Right ventricle myocardium superior (tissue), 1 donor: ENCODE measurements at regions not wholly inside any gene's neighbourhood (a gene's known extent, or its start where the extent isn't known, plus 50 kb on each side); places are given as distances from the start of the nearest gene placed in this dataset.

ENCODE experiments used
- ATAC-seq: fragments of 200-7000 bp; cut with Tn5 transposase; one replicate; pipeline ENCODE4 v1.9.1; 2020; ENCODE audit warnings: mild to moderate bottlenecking; ENCODE audit not compliant: poor library complexity
- DNase-seq: peaks from one replicate; pipeline ENCODE4 v3.0.0-alpha.2; 2020
- intact Hi-C: fragments of 100-400 bp; cut with DNase I; formaldehyde crosslinking; loops from one replicate; pipeline ENCODE4 v1.11.2; 2022
- donor health status: DM: no; HTN: yes; CAD: no; lungs with severe emphysema.

- intact Hi-C loops, result no loop called here
- DNase-seq, result no peak
- ATAC-seq, result no peak
These were observed 179.1 kb downstream of the FOXD2 start for GRCh38 chr1:47616906-47617305.

GRCh38 chr1:47617381-47618221 is 179.8 kb downstream of the FOXD2 start:
- DNase-seq, result no peak
- intact Hi-C loops, result no loop called here
- ATAC-seq, result no peak

GRCh38 chr1:47618222-47618720 is 180.4 kb downstream of the FOXD2 start:
- no peak for DNase-seq
- ATAC-seq, result no peak
- intact Hi-C loops, result no loop called here

- intact Hi-C loops, result no loop called here
- ATAC-seq (no peak), DNase-seq (no peak)
These were observed 181.0 kb downstream of the FOXD2 start for GRCh38 chr1:47618830-47619229.

GRCh38 chr1:47621483-47621882 is 183.6 kb downstream of the FOXD2 start:
- ATAC-seq (no peak), DNase-seq (no peak)
- intact Hi-C loops, result loop anchor here (5.0 kb wide), 1 partner anchor 79 kb away; no protein-coding TSS in a partner anchor

GRCh38 chr1:47621977-47622376 is 184.1 kb downstream of the FOXD2 start:
- no peak for ATAC-seq

GRCh38 chr1:47622776-47623556 is 185.1 kb downstream of the FOXD2 start:
- DNase-seq, result no peak
- ATAC-seq, result no peak
- intact Hi-C loops, result loop anchor here (5.0 kb wide), 1 partner anchor 81 kb away; no protein-coding TSS in a partner anchor

More at GRCh38 chr1:47621977-47622376, 184.1 kb downstream of the FOXD2 start:
- intact Hi-C loops, result loop anchor here (5.0 kb wide), 1 partner anchor 80 kb away; no protein-coding TSS in a partner anchor
- no peak for DNase-seq

GRCh38 chr1:47623557-47623940 is 185.7 kb downstream of the FOXD2 start:
- no peak for DNase-seq
- ATAC-seq, result no peak
- intact Hi-C loops, result loop anchor here (5.0 kb wide), 1 partner anchor 81 kb away; no protein-coding TSS in a partner anchor

- DNase-seq (no peak), ATAC-seq (no peak)
- intact Hi-C loops, result loop anchor here (5.0 kb wide), 1 partner anchor 82 kb away; no protein-coding TSS in a partner anchor
These were observed 186.7 kb downstream of the FOXD2 start for GRCh38 chr1:47624531-47624930.

- intact Hi-C loops, result no loop called here
- DNase-seq (no peak), ATAC-seq (no peak)
These were observed 189.2 kb downstream of the FOXD2 start for GRCh38 chr1:47627016-47627415.

GRCh38 chr1:47627471-47628370 is 189.9 kb downstream of the FOXD2 start:
- no peak for ATAC-seq
- intact Hi-C loops, result no loop called here
- no peak for DNase-seq

- DNase-seq (no peak), ATAC-seq (no peak)
- intact Hi-C loops, result no loop called here
These were observed 191.4 kb downstream of the FOXD2 start for GRCh38 chr1:47629201-47629600.

- DNase-seq (no peak), ATAC-seq (no peak)
- intact Hi-C loops, result no loop called here
These were observed 192.5 kb downstream of the FOXD2 start for GRCh38 chr1:47630346-47630745.

GRCh38 chr1:47631411-47631995 is 193.7 kb downstream of the FOXD2 start:
- intact Hi-C loops, result no loop called here
- ATAC-seq (no peak), DNase-seq (no peak)

GRCh38 chr1:47635111-47635510 is 197.3 kb downstream of the FOXD2 start:
- ATAC-seq (no peak), DNase-seq (no peak)
- intact Hi-C loops, result no loop called here

- ATAC-seq (no peak), DNase-seq (no peak)
- intact Hi-C loops, result no loop called here
These were observed 197.8 kb downstream of the FOXD2 start for GRCh38 chr1:47635597-47635996.

- DNase-seq, result no peak
- intact Hi-C loops, result no loop called here
- ATAC-seq, result no peak
These were observed 199.4 kb downstream of the FOXD2 start for GRCh38 chr1:47637111-47637685.

- DNase-seq (no peak), ATAC-seq (no peak)
- intact Hi-C loops, result no loop called here
These were observed 200.4 kb downstream of the FOXD2 start for GRCh38 chr1:47638240-47638639.
